Neural cell (in vitro differentiated cells): ENCODE measurements at regions not wholly inside any gene's neighbourhood (a gene's known extent, or its start where the extent isn't known, plus 50 kb on each side); places are given as distances from the start of the nearest gene placed in this dataset.
A peak's percentile ranks its signal among the peaks of the same experiment; 100 is the strongest.

ENCODE experiments used
- H2AFZ ChIP-seq: fragments of 200-600, 300-800 bp; sonication (generic), shearing (Covaris generic); 2 replicates; pipeline ENCODE4 v1.6.0; 2014; ENCODE audit warnings: low read depth, mild to moderate bottlenecking, antibody characterized with exemption, low read length, moderate library complexity
- H3F3A ChIP-seq: fragments of 200-600 bp; shearing (Covaris generic); 2 replicates; pipeline ENCODE4 v1.6.1; 2016; ENCODE audit warnings: mild to moderate bottlenecking, moderate library complexity, mixed read lengths, antibody characterized with exemption, low read length; ENCODE audit not compliant: insufficient read depth, poor library complexity, severe bottlenecking
- H3K27ac ChIP-seq: fragments of 200-600, 300-800 bp; sonication (generic), shearing (Covaris generic); 2 replicates; pipeline ENCODE4 v1.5.1; 2014; ENCODE audit warnings: mild to moderate bottlenecking, low read length, moderate library complexity
- H3K27me3 ChIP-seq: fragments of 300-800, 200-600 bp; sonication (generic), shearing (Covaris generic); 2 replicates; pipeline ENCODE4 v1.6.0; 2014; ENCODE audit warnings: mild to moderate bottlenecking, low read depth, low read length, moderate library complexity; ENCODE audit not compliant: insufficient read depth
- H3K36me3 ChIP-seq: fragments of 300-800, 200-600 bp; sonication (generic), shearing (Covaris generic); 2 replicates; pipeline ENCODE4 v1.5.1; 2014; ENCODE audit warnings: mild to moderate bottlenecking, antibody characterized with exemption, low read length, moderate library complexity; ENCODE audit not compliant: insufficient read depth
- H3K4me2 ChIP-seq: fragments of 300-800, 200-600 bp; sonication (generic), shearing (Covaris generic); 2 replicates; pipeline ENCODE4 v1.6.0; 2014; ENCODE audit warnings: mild to moderate bottlenecking, low read length
- H3K4me3 ChIP-seq: fragments of 300-800, 200-600 bp; sonication (generic), shearing (Covaris generic); 2 replicates; pipeline ENCODE4 v1.5.1; 2014; ENCODE audit warnings: mild to moderate bottlenecking, low read length, moderate library complexity
- H3K79me2 ChIP-seq: fragments of 200-600 bp; shearing (Covaris generic); replicated peaks from 2 replicates; pipeline ENCODE4 v1.6.0; 2014; ENCODE audit warnings: mild to moderate bottlenecking, low read length, moderate library complexity; ENCODE audit not compliant: insufficient read depth
- H3K9ac ChIP-seq: fragments of 300-800, 200-600 bp; sonication (generic), shearing (Covaris generic); 2 replicates; pipeline ENCODE4 v1.6.1; 2016; ENCODE audit warnings: mild to moderate bottlenecking, low read length, mixed read lengths
- H3K9me2 ChIP-seq: fragments of 200-600 bp; shearing (Covaris generic); 2 replicates; pipeline ENCODE4 v1.6.1; 2016; ENCODE audit warnings: mild to moderate bottlenecking, low read length, mixed read lengths; ENCODE audit not compliant: insufficient read depth
- H3K9me3 ChIP-seq: fragments of 200-600, 300-800 bp; sonication (generic), shearing (Covaris generic); 2 replicates; pipeline ENCODE4 v1.6.1; 2016; ENCODE audit warnings: mild to moderate bottlenecking, mixed run types, low read length, moderate library complexity, mixed read lengths
- H4K20me1 ChIP-seq: fragments of 200-600 bp; shearing (Covaris generic); 2 replicates; pipeline ENCODE4 v1.6.1; 2016; ENCODE audit warnings: mild to moderate bottlenecking, mixed run types; ENCODE audit not compliant: insufficient read depth
- EP300 ChIP-seq: fragments of 450-650 bp; conservative IDR thresholded peaks from 2 replicates; pipeline ENCODE4 v1.6.1; 2014; ENCODE audit warnings: antibody characterized with exemption, mild to moderate bottlenecking, moderate library complexity; ENCODE audit not compliant: poor library complexity, severe bottlenecking
- EZH2 ChIP-seq: fragments of 200-600, 300-800 bp; shearing (Covaris generic), sonication (generic); IDR thresholded peaks from 2 replicates; pipeline ENCODE4 v1.6.1; 2014; ENCODE audit warnings: antibody characterized with exemption, low read length, borderline replicate concordance, mild to moderate bottlenecking; ENCODE audit not compliant: insufficient read depth, poor library complexity, severe bottlenecking
- MXI1 ChIP-seq: fragments of 450-650 bp; conservative IDR thresholded peaks from 2 replicates; pipeline ENCODE4 v1.6.1; 2014; ENCODE audit warnings: antibody characterized with exemption, mild to moderate bottlenecking; ENCODE audit not compliant: poor library complexity, severe bottlenecking
- POLR2AphosphoS5 ChIP-seq: IDR thresholded peaks from 2 replicates; pipeline ENCODE4 v1.6.1; 2012
- REST ChIP-seq: IDR thresholded peaks from 2 replicates; pipeline ENCODE4 v1.6.1; 2012; ENCODE audit warnings: borderline replicate concordance
- SMC3 ChIP-seq: fragments of 450-650 bp; conservative IDR thresholded peaks from 2 replicates; pipeline ENCODE4 v1.6.1; 2014; ENCODE audit warnings: antibody characterized with exemption, mild to moderate bottlenecking, moderate library complexity; ENCODE audit not compliant: poor library complexity
- TAF1 ChIP-seq: IDR thresholded peaks from 2 replicates; pipeline ENCODE4 v1.6.1; 2012; ENCODE audit warnings: low read depth
- TF ChIP-seq, protein P1 (sequence below): fragments of 450-650 bp; IDR thresholded peaks from 2 replicates; pipeline ENCODE4 v1.5.1; 2014; ENCODE audit warnings: antibody characterized with exemption, mild to moderate bottlenecking, moderate library complexity; ENCODE audit not compliant: poor library complexity, severe bottlenecking

GRCh38 chr22:47655930-47656329 lies 893.5 kb downstream of the TBC1D22A start:
- no peak overlapping the region for H3K4me2 ChIP-seq
- H3K79me2 ChIP-seq, result no peaks in the 10 kb centered on the region
- no peaks in the 10 kb centered on the region for H3K9me3 ChIP-seq
- no peak overlapping the region for H3K27ac ChIP-seq
- H3K27me3 ChIP-seq, result no peaks in the 10 kb centered on the region
- H3F3A ChIP-seq, result no peaks in the 10 kb centered on the region
- H4K20me1 ChIP-seq, result no peaks in the 10 kb centered on the region
- H3K4me3 ChIP-seq, result no peak overlapping the region
- H3K9me2 ChIP-seq, result no peaks in the 10 kb centered on the region
- TF ChIP-seq TAF1 (no peak), POLR2AphosphoS5 (no peak), SMC3 (no peak), REST (no peak), EZH2 (no peak), MXI1 (no peak), EP300 (no peak)
- TF ChIP-seq, protein P1, sequence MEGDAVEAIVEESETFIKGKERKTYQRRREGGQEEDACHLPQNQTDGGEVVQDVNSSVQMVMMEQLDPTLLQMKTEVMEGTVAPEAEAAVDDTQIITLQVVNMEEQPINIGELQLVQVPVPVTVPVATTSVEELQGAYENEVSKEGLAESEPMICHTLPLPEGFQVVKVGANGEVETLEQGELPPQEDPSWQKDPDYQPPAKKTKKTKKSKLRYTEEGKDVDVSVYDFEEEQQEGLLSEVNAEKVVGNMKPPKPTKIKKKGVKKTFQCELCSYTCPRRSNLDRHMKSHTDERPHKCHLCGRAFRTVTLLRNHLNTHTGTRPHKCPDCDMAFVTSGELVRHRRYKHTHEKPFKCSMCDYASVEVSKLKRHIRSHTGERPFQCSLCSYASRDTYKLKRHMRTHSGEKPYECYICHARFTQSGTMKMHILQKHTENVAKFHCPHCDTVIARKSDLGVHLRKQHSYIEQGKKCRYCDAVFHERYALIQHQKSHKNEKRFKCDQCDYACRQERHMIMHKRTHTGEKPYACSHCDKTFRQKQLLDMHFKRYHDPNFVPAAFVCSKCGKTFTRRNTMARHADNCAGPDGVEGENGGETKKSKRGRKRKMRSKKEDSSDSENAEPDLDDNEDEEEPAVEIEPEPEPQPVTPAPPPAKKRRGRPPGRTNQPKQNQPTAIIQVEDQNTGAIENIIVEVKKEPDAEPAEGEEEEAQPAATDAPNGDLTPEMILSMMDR, result no peak
- no peaks in the 10 kb centered on the region for H3K36me3 ChIP-seq
- H3K9ac ChIP-seq, result no peak overlapping the region
- no peak overlapping the region for H2AFZ ChIP-seq

- no peaks in the 10 kb centered on the region for H3K36me3 ChIP-seq
- no peak overlapping the region for H3K4me2 ChIP-seq
- no peaks in the 10 kb centered on the region for H4K20me1 ChIP-seq
- H3K79me2 ChIP-seq, result no peaks in the 10 kb centered on the region
- no peak overlapping the region for H3K9ac ChIP-seq
- no peaks in the 10 kb centered on the region for H3K9me3 ChIP-seq
- TF ChIP-seq POLR2AphosphoS5, result peak; percentile 25
- TF ChIP-seq REST, result no peak
- no peak for TF ChIP-seq SMC3
- H3F3A ChIP-seq, result no peaks in the 10 kb centered on the region
- no peak overlapping the region for H3K4me3 ChIP-seq
- no peaks in the 10 kb centered on the region for H3K9me2 ChIP-seq
- no peak overlapping the region for H2AFZ ChIP-seq
- no peak overlapping the region for H3K27ac ChIP-seq
- H3K27me3 ChIP-seq, result no peaks in the 10 kb centered on the region
Observed at GRCh38 chr22:47654922-47655491, 892.6 kb downstream of the TBC1D22A start.
